A549 (cell line): ENCODE measurements at regions not wholly inside any gene's neighbourhood (a gene's known extent, or its start where the extent isn't known, plus 50 kb on each side); places are given as distances from the start of the nearest gene placed in this dataset.

Source experiments
- ATAC-seq, 2 experiments: fragments of 200-7000 bp in 1 of 2; fragments of >200 bp in 1 of 2; cut with Nextera tagmentation in 1 of 2; cut with Tn5 transposase in 1 of 2; 3 replicates each; pipeline versions ENCODE4 v1.8.0 to v1.9.1; 2018 to 2020; ENCODE audit warnings: mild to moderate bottlenecking in 1 of 2, moderate library complexity in 1 of 2
- CTCF ChIA-PET: fragments of 300-600 bp; sonication (Branson Sonifier 250); formaldehyde crosslinking; extraction: SDS; loops from one replicate; lab custom pipeline; 2021; ENCODE audit warnings: antibody characterized with exemption, inconsistent platforms; lab: Yijun Ruan, JAX
- POLR2A ChIA-PET: fragments of 350-600 bp; formaldehyde crosslinking; extraction: SDS; loops from one replicate; lab custom pipeline; 2021; ENCODE audit warnings: antibody characterized with exemption, inconsistent platforms; lab: Yijun Ruan, JAX
- DNase-seq, 2 experiments: peaks; one replicate each; pipeline versions ENCODE4 v3.0.0 to v3.0.0-alpha.2; 2011 to 2016; ENCODE audit warnings: low read depth in 1 of 2, low spot score in 1 of 2
- FAIRE-seq: peaks from 2 replicates; lab custom pipeline; 2011; peaks lifted over from hg19 to GRCh38; lab: Jason Lieb, UNC
- H3K27ac ChIP-seq, 2 experiments: fragments of >200 bp; sonication (Bioruptor Twin); formaldehyde crosslinking; 3 replicates each; pipeline ENCODE4 v1.5.1; 2016 to 2017
- H3K4me1 ChIP-seq: fragments of >200 bp; sonication (Bioruptor Twin); formaldehyde crosslinking; 3 replicates; pipeline ENCODE4 v1.6.1; 2016
- H3K4me2 ChIP-seq: fragments of >200 bp; sonication (Bioruptor Twin); formaldehyde crosslinking; 3 replicates; pipeline ENCODE4 v1.6.1; 2016
- H3K4me3 ChIP-seq: fragments of >200 bp; sonication (Bioruptor Twin); formaldehyde crosslinking; 3 replicates; pipeline ENCODE4 v1.5.1; 2016
- H3K9me3 ChIP-seq: fragments of >200 bp; sonication (Bioruptor Twin); formaldehyde crosslinking; 3 replicates; pipeline ENCODE4 v1.6.1; 2016
- BCL3 ChIP-seq: fragments of >200 bp; sonication (Bioruptor Twin); formaldehyde crosslinking; IDR thresholded peaks from 3 replicates; pipeline ENCODE4 v1.6.1; 2016
- CBX8 ChIP-seq: fragments of 200-600 bp; sonication (generic); IDR thresholded peaks from 2 replicates; pipeline ENCODE4 v1.6.1; 2016
- CHD2 ChIP-seq: fragments of 150-350 bp; IDR thresholded peaks from 2 replicates; pipeline ENCODE4 v1.6.1; 2014; ENCODE audit warnings: low read length; ENCODE audit not compliant: partially characterized antibody
- EHMT2 ChIP-seq: fragments of 200-600 bp; sonication (generic); IDR thresholded peaks from 2 replicates; pipeline ENCODE4 v1.6.1; 2016; ENCODE audit warnings: antibody characterized with exemption, low read depth, mild to moderate bottlenecking, moderate library complexity
- EP300 ChIP-seq, 2 experiments: fragments of >200 bp; sonication (Bioruptor Twin); formaldehyde crosslinking; IDR thresholded peaks; 2 replicates in 1 of 2; 3 replicates in 1 of 2; pipeline ENCODE4 v1.6.1; 2016 to 2017
- ESRRA ChIP-seq: fragments of 150-350 bp; IDR thresholded peaks from 2 replicates; pipeline ENCODE4 v1.6.1; 2014; ENCODE audit warnings: mild to moderate bottlenecking, low read length, borderline replicate concordance
- FOSB ChIP-seq: fragments of 250-450 bp; sonication (Bioruptor Pico); IDR thresholded peaks from 2 replicates; pipeline ENCODE4 v1.5.0; 2020; ENCODE audit warnings: mild to moderate bottlenecking, moderate library complexity
- GATA3 ChIP-seq: IDR thresholded peaks from 2 replicates; pipeline ENCODE4 v1.6.1; 2012; ENCODE audit warnings: borderline replicate concordance
- HEYL ChIP-seq: fragments of 250-450 bp; sonication (Bioruptor Pico); IDR thresholded peaks from 2 replicates; pipeline ENCODE4 v1.8.0; 2021; ENCODE audit warnings: mild to moderate bottlenecking, moderate library complexity
- JUN ChIP-seq, 2 experiments: fragments of >200 bp; sonication (Bioruptor Twin); formaldehyde crosslinking; IDR thresholded peaks; 2 replicates in 1 of 2; 3 replicates in 1 of 2; pipeline ENCODE4 v1.6.1; 2016 to 2017
- KDM1A ChIP-seq: fragments of 200-600 bp; sonication (generic); IDR thresholded peaks from 2 replicates; pipeline ENCODE4 v1.6.1; 2016; ENCODE audit warnings: low read depth, mild to moderate bottlenecking
- KDM5A ChIP-seq: fragments of 200-600 bp; sonication (generic); IDR thresholded peaks from 2 replicates; pipeline ENCODE4 v1.6.1; 2016; ENCODE audit warnings: antibody characterized with exemption, mild to moderate bottlenecking
- MYC ChIP-seq: IDR thresholded peaks from 2 replicates; pipeline ENCODE4 v1.6.1; 2012; ENCODE audit warnings: mild to moderate bottlenecking, inconsistent platforms, low read length, improper control_type of control experiment, borderline replicate concordance
- PBX3 ChIP-seq: IDR thresholded peaks from 2 replicates; pipeline ENCODE4 v1.6.1; 2012
- POLR2A ChIP-seq: IDR thresholded peaks from 2 replicates; pipeline ENCODE4 v1.6.1; 2012; ENCODE audit warnings: mild to moderate bottlenecking, low read length
- SREBF2 ChIP-seq: fragments of 450-650 bp; IDR thresholded peaks from 2 replicates; pipeline ENCODE4 v1.6.1; 2014; ENCODE audit warnings: mild to moderate bottlenecking, moderate library complexity
- ZFP36 ChIP-seq: fragments of 450-650 bp; IDR thresholded peaks from 2 replicates; pipeline ENCODE4 v1.6.1; 2014; ENCODE audit warnings: borderline replicate concordance; ENCODE audit not compliant: partially characterized antibody
- ZNF302 ChIP-seq: fragments of 250-450 bp; sonication (Bioruptor Pico); IDR thresholded peaks from 2 replicates; pipeline ENCODE4 v1.9.0; 2021; ENCODE audit warnings: inconsistent platforms, mild to moderate bottlenecking, moderate library complexity
- WGBS: methylation state at CpG from one replicate; pipeline ENCODE4 v1.1.6; 2017; ENCODE audit errors: missing lambda C conversion rate; 5-methylcytosine and 5-hydroxymethylcytosine counted together
- TF ChIP-seq, protein P1 (sequence below): fragments of >200 bp; sonication (Bioruptor Twin); formaldehyde crosslinking; IDR thresholded peaks from 3 replicates; pipeline ENCODE4 v1.5.1; 2016

GRCh38 chr3:177994976-177995375 lies 541.3 kb upstream of the KCNMB2 start:
- ChIA-PET CTCF (no interaction called here), POLR2A (no interaction called here)
- TF ChIP-seq BCL3 = no peak
- TF ChIP-seq PBX3 = no peak
- no peak overlapping the region for H3K4me2 ChIP-seq
- no peak overlapping the region for H3K27ac ChIP-seq
- ATAC-seq = no peak
- DNase-seq = no peak
- FAIRE-seq = no peak
- H3K4me3 ChIP-seq = no peak overlapping the region
- no peaks in the 10 kb centered on the region for H3K4me1 ChIP-seq
- no peaks in the 10 kb centered on the region for H3K9me3 ChIP-seq

DNA sequence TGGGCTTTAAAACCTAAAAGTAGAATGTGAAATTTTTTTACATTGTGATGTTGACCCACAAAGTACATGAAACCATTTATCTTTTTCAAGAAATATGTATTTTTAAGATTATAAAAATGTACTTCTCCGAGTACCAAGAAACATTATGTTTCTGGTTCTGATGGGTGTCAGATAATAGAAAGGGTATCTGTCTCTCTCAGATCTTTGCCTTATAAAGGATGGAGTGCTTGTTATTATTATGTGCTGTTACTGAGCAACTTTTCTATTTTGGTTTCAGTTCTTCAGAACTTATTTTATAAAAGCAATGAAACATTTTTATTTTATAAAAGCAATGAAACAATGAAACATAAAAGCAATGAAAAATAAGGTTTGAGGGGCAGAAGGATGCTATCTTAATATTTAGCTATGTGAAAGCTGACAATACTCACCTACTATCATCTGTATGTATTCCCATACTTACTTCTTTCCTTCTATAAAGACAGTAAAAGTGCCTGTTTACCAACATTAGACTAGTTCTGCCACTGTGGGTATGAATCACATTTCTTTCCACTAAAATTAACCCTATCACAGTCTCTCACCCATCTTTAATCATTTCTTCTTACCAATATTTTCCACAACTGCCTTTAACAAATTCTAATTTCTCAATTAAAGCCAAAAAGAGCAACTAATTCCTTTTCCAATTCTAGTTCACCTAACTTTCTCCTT lies 540.7 kb upstream of the KCNMB2 start:
- Histone ChIP-seq H3K4me2 (no peak overlapping the region), H3K4me1 (no peaks in the 10 kb centered on the region), H3K27ac (no peak overlapping the region), H3K4me3 (no peak overlapping the region), H3K9me3 (no peaks in the 10 kb centered on the region)
- POLR2A ChIA-PET = no interaction called here
- FAIRE-seq (no peak), DNase-seq (no peak), ATAC-seq (no peak)
- TF ChIP-seq, protein P1, sequence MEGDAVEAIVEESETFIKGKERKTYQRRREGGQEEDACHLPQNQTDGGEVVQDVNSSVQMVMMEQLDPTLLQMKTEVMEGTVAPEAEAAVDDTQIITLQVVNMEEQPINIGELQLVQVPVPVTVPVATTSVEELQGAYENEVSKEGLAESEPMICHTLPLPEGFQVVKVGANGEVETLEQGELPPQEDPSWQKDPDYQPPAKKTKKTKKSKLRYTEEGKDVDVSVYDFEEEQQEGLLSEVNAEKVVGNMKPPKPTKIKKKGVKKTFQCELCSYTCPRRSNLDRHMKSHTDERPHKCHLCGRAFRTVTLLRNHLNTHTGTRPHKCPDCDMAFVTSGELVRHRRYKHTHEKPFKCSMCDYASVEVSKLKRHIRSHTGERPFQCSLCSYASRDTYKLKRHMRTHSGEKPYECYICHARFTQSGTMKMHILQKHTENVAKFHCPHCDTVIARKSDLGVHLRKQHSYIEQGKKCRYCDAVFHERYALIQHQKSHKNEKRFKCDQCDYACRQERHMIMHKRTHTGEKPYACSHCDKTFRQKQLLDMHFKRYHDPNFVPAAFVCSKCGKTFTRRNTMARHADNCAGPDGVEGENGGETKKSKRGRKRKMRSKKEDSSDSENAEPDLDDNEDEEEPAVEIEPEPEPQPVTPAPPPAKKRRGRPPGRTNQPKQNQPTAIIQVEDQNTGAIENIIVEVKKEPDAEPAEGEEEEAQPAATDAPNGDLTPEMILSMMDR = no peak
- TF ChIP-seq ZNF302 = no peak
- TF ChIP-seq GATA3 = no peak
- TF ChIP-seq HEYL (CRISPR knock-in tag) = no peak
- WGBS = 75% methylated on average over 1 of the region's 1 CpG
- CTCF ChIA-PET = no interaction called here

- DNase-seq = no peak
- Histone ChIP-seq H3K4me1 (no peaks in the 10 kb centered on the region), H3K9me3 (no peaks in the 10 kb centered on the region), H3K27ac (no peak overlapping the region), H3K4me2 (no peak overlapping the region), H3K4me3 (no peak overlapping the region)
- POLR2A ChIA-PET = no interaction called here
- TF ChIP-seq ZFP36 = no peak
- TF ChIP-seq EHMT2 = no peak
- no peak for TF ChIP-seq SREBF2
- CTCF ChIA-PET = interaction anchor here (1.2 kb wide), 1 partner anchor 8 kb away, joined by 3 read pairs; no protein-coding TSS in a partner anchor
- 89% methylated on average over 1 of the region's 1 CpG for WGBS
- FAIRE-seq = no peak
- ATAC-seq = no peak
These were observed 534.5 kb upstream of the KCNMB2 start for GRCh38 chr3:178001670-178002101.

DNA sequence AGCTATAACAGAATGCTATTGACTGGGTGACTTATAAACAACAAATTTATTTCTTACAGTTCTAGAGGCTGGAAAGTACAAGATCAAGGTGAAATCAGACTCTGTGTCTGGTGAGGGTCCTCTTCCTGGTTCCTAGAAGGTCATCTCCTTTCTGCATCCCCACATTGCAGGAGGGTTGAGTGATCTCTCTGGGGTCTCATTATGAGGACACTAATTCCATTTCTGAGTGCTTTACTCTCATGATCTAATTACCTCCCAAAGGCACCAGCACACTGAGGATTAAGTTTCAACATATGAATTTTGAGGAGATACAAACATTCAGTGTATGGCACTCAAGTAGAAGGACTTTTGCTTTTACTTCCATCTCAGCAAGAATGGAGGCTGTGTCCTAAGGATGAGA lies 534.1 kb upstream of the KCNMB2 start:
- no peaks in the 10 kb centered on the region for H3K4me1 ChIP-seq
- CTCF ChIA-PET = interaction anchor here (0.7 to 1.2 kb wide), 2 partner anchors 9 to 171 kb away, joined by 3 read pairs; no protein-coding TSS in a partner anchor
- H3K4me2 ChIP-seq = no peak overlapping the region
- POLR2A ChIA-PET = no interaction called here
- H3K4me3 ChIP-seq = no peak overlapping the region
- TF ChIP-seq POLR2A (no peak), ESRRA (no peak), CBX8 (no peak)
- no peaks in the 10 kb centered on the region for H3K9me3 ChIP-seq
- no peak for ATAC-seq
- no peak for DNase-seq
- FAIRE-seq = no peak
- H3K27ac ChIP-seq = no peak overlapping the region

- 84% methylated on average over 2 of the region's 2 CpGs for WGBS
- H3K4me1 ChIP-seq = no peaks in the 10 kb centered on the region
- H3K9me3 ChIP-seq = no peaks in the 10 kb centered on the region
- no peak for FAIRE-seq
- ATAC-seq = no peak
- TF ChIP-seq MYC = no peak
- TF ChIP-seq KDM1A = no peak
- no peak for TF ChIP-seq FOSB
- no peak for TF ChIP-seq CHD2
- TF ChIP-seq EP300 (IDR thresholded peaks at IDR 0.05) = no peak
- TF ChIP-seq KDM5A = no peak
- TF ChIP-seq, protein P1 = no peak
- no peak for TF ChIP-seq JUN (IDR thresholded peaks at IDR 0.05)
- H3K4me2 ChIP-seq = no peak overlapping the region
- ChIA-PET CTCF (no interaction called here), POLR2A (no interaction called here)
- DNase-seq = no peak
- H3K27ac ChIP-seq = no peak overlapping the region
- no peak overlapping the region for H3K4me3 ChIP-seq
These were observed 532.5 kb upstream of the KCNMB2 start for GRCh38 chr3:178003756-178004155.
